ENCODE measurements at regions not wholly inside any gene's neighbourhood (a gene's known extent, or its start where the extent isn't known, plus 50 kb on each side); places are given as distances from the start of the nearest gene placed in this dataset.

DNA sequence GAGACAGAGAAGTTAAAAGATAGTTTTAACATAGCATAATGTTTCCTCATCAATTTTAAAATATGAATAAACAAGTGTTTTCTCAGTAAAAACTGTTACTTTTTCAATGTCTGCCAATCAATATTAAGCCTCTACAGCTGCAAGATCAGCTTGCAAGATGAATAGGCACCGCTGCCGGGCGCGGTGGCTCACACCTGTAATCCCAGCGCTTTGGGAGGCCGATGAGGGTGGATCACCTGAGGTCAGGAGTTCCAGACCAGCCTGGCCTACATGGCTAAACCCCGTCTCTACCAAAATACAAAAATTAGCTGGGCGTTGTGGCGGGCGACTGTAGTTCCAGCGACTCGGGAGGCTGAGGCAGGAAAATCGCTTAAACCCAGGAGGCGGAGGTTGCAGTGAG is 54.8 kb upstream of the SH3GLB1 start:
- no TSS peak for BruUV-seq (replicated peaks)
- no peak overlapping the region for H3K4me3 Mint-ChIP-seq (ENCODE audit: low read depth, unreplicated experiment)
- no peaks in the 10 kb centered on the region for H3K9me3 Mint-ChIP-seq (ENCODE audit: low read depth, unreplicated experiment)

DNA sequence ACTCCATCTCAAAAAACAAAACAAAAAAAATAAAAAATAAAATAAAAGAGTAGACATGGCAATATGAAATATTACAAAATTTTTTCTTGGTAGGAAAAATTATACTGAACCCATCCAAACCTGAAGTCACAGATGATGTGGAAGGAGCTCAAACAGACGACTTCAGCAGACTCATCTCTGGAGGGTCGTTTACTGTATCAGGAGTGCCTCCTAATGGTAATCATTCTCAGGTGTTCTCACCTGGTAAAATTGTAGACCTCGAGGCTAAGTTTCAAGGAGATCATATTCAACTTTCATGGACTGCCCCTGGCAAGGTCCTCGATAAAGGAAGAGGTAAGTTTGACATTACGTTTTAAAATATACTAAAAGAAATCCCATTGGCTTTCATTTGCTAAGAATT is 54.3 kb upstream of the SH3GLB1 start:
- H3K27me3 Mint-ChIP-seq (ENCODE audit: unreplicated experiment): no peaks in the 10 kb centered on the region
- H3K4me3 Mint-ChIP-seq (ENCODE audit: low read depth, unreplicated experiment): no peak overlapping the region
- CTCF ChIA-PET: interaction anchor here (0.5 to 2.4 kb wide), 4 partner anchors 48 to 404 kb away, joined by 3 to 11 read pairs (median 6); no protein-coding TSS in a partner anchor
- no peaks in the 10 kb centered on the region for H3K4me1 Mint-ChIP-seq (ENCODE audit: low read depth, unreplicated experiment)
- no TSS peak for BruUV-seq (replicated peaks)
- no peak for TF ChIP-seq CTCF (IDR thresholded peaks at IDR 0.05; ENCODE audit: unreplicated experiment)
- intact Hi-C loops (cut with micrococcal nuclease; ENCODE audit: unreplicated experiment): loop anchor here (1.0 kb wide), 1 partner anchor 135 kb away; no protein-coding TSS in a partner anchor
- no peaks in the 10 kb centered on the region for H3K9me3 Mint-ChIP-seq (ENCODE audit: low read depth, unreplicated experiment)
- H3K27ac Mint-ChIP-seq (ENCODE audit: unreplicated experiment): no peak overlapping the region
- no peaks in the 10 kb centered on the region for H3K36me3 Mint-ChIP-seq (ENCODE audit: insufficient read depth, unreplicated experiment)
- no peak for DNase-seq

More for the DNA sequence above, 54.8 kb upstream of the SH3GLB1 start:
- Mint-ChIP-seq H3K4me1 (ENCODE audit: low read depth, unreplicated experiment) (no peaks in the 10 kb centered on the region), H3K27me3 (ENCODE audit: unreplicated experiment) (no peaks in the 10 kb centered on the region), H3K36me3 (ENCODE audit: insufficient read depth, unreplicated experiment) (no peaks in the 10 kb centered on the region), H3K27ac (ENCODE audit: unreplicated experiment) (no peak overlapping the region)
- DNase-seq: no peak
- intact Hi-C loops (cut with micrococcal nuclease; ENCODE audit: unreplicated experiment): loop anchor here (1.0 kb wide), 1 partner anchor 134 kb away; no protein-coding TSS in a partner anchor
- no peak for TF ChIP-seq CTCF (IDR thresholded peaks at IDR 0.05; ENCODE audit: unreplicated experiment)
- CTCF ChIA-PET: interaction anchor here (0.8 to 2.4 kb wide), 2 partner anchors 47 to 134 kb away, joined by 3 to 11 read pairs; no protein-coding TSS in a partner anchor
